Endodermal cell (in vitro differentiated cells): ENCODE measurements at regions not wholly inside any gene's neighbourhood (a gene's known extent, or its start where the extent isn't known, plus 50 kb on each side); places are given as distances from the start of the nearest gene placed in this dataset.

Source experiments
- DNase-seq: peaks from one replicate; pipeline ENCODE4 v3.0.0-alpha.2; 2017
- H3K27ac ChIP-seq: 2 replicates; pipeline ENCODE4 v1.5.1; 2013; ENCODE audit warnings: mild to moderate bottlenecking, low read depth, low read length, moderate library complexity
- H3K27me3 ChIP-seq: 2 replicates; pipeline ENCODE4 v1.6.1; 2013; ENCODE audit warnings: mild to moderate bottlenecking, low read length, moderate library complexity; ENCODE audit not compliant: insufficient read depth, control insufficient read depth, poor library complexity, severe bottlenecking
- H3K36me3 ChIP-seq: 2 replicates; pipeline ENCODE4 v1.7.0; 2013; ENCODE audit warnings: mild to moderate bottlenecking, low read length, moderate library complexity; ENCODE audit not compliant: control insufficient read depth, insufficient read depth
- H3K4me1 ChIP-seq: one replicate; pipeline ENCODE4 v1.7.0; 2013; ENCODE audit warnings: low read length; ENCODE audit not compliant: control insufficient read depth, insufficient read depth
- H3K4me3 ChIP-seq: 2 replicates; pipeline ENCODE4 v1.5.1; 2013; ENCODE audit warnings: mild to moderate bottlenecking, low read length, moderate library complexity
- H3K9ac ChIP-seq: 2 replicates; pipeline ENCODE4 v1.6.1; 2013; ENCODE audit warnings: mild to moderate bottlenecking, low read length, moderate library complexity; ENCODE audit not compliant: poor library complexity, severe bottlenecking; ENCODE audit errors: extremely low read depth
- H3K9me3 ChIP-seq: 2 replicates; pipeline ENCODE4 v1.6.1; 2013; ENCODE audit warnings: mild to moderate bottlenecking, low read length, moderate library complexity; ENCODE audit not compliant: control insufficient read depth
- H3K27ac Mint-ChIP-seq: 2 replicates; pipeline ENCODE4 v1.8.0; 2020; ENCODE audit warnings: mixed read lengths
- H3K27me3 Mint-ChIP-seq: 2 replicates; pipeline ENCODE4 v1.8.0; 2021; ENCODE audit warnings: mild to moderate bottlenecking, mixed read lengths; ENCODE audit not compliant: insufficient read depth
- H3K36me3 Mint-ChIP-seq: 2 replicates; pipeline ENCODE4 v1.8.0; 2020; ENCODE audit warnings: low read depth, mixed read lengths
- H3K4me1 Mint-ChIP-seq: 2 replicates; pipeline ENCODE4 v1.8.0; 2020; ENCODE audit warnings: mixed read lengths
- H3K4me3 Mint-ChIP-seq: 2 replicates; pipeline ENCODE4 v1.8.0; 2020; ENCODE audit warnings: mild to moderate bottlenecking, moderate library complexity, mixed read lengths
- H3K9me3 Mint-ChIP-seq: 2 replicates; pipeline ENCODE4 v1.8.0; 2020; ENCODE audit warnings: mild to moderate bottlenecking, mixed read lengths
- CTCF ChIP-seq: fragments of 200-600 bp; sonication (generic); conservative IDR thresholded peaks from 2 replicates; pipeline ENCODE4 v1.5.0; 2021; ENCODE audit warnings: antibody characterized with exemption, mild to moderate bottlenecking
- WGBS, 2 experiments: methylation state at CpG; one replicate each; pipeline versions ENCODE4 v1.1.5 to v1.1.7; 2013; ENCODE audit warnings: missing lambda C conversion rate in 2 of 2, mixed read lengths in 1 of 2; ENCODE audit not compliant: insufficient coverage in 1 of 2, insufficient read length in 1 of 2; 5-methylcytosine and 5-hydroxymethylcytosine counted together

- Mint-ChIP-seq H3K4me1 (no peaks in the 10 kb centered on the region), H3K9me3 (no peaks in the 10 kb centered on the region), H3K27me3 (no peaks in the 10 kb centered on the region), H3K4me3 (no peak overlapping the region), H3K27ac (no peak overlapping the region), H3K36me3 (no peaks in the 10 kb centered on the region)
- no peak overlapping the region for H3K9ac ChIP-seq
- H3K9me3 ChIP-seq, result no peaks in the 10 kb centered on the region
- DNase-seq, result no peak
- no peaks in the 10 kb centered on the region for H3K27me3 ChIP-seq
- H3K27ac ChIP-seq, result no peak overlapping the region
- no peaks in the 10 kb centered on the region for H3K36me3 ChIP-seq
- H3K4me3 ChIP-seq, result no peak overlapping the region
- H3K4me1 ChIP-seq, result no peaks in the 10 kb centered on the region
- no peak for TF ChIP-seq CTCF
- WGBS, 2 experiments, result 92% methylated on average over 1 of the region's 1 CpG; no CpG with 5 or more reads in 1 of the 2 experiments
Observed at GRCh38 chr4:149293046-149293649, 522.5 kb downstream of the IQCM start.

- Histone ChIP-seq H3K9me3 (no peaks in the 10 kb centered on the region), H3K9ac (no peak overlapping the region), H3K4me3 (no peak overlapping the region), H3K27ac (no peak overlapping the region), H3K36me3 (no peaks in the 10 kb centered on the region), H3K4me1 (no peaks in the 10 kb centered on the region), H3K27me3 (no peaks in the 10 kb centered on the region)
- no peaks in the 10 kb centered on the region for H3K4me1 Mint-ChIP-seq
- no peak overlapping the region for H3K4me3 Mint-ChIP-seq
- no peaks in the 10 kb centered on the region for H3K36me3 Mint-ChIP-seq
- peaks cover under 1% of the 10 kb centered on the region for H3K9me3 Mint-ChIP-seq
- no peak for DNase-seq
- no peak overlapping the region for H3K27ac Mint-ChIP-seq
- H3K27me3 Mint-ChIP-seq, result no peaks in the 10 kb centered on the region
- TF ChIP-seq CTCF, result no peak
- WGBS, 2 experiments, result 89 to 100% methylated on average over 1 of the region's 1 CpG
Observed at GRCh38 chr4:149292425-149293007, 523.1 kb downstream of the IQCM start.

- H3K9me3 Mint-ChIP-seq, result peaks cover 1% of the 10 kb centered on the region
- no peaks in the 10 kb centered on the region for H3K4me1 Mint-ChIP-seq
- H3K27ac ChIP-seq, result no peak overlapping the region
- H3K27me3 Mint-ChIP-seq, result no peaks in the 10 kb centered on the region
- no peaks in the 10 kb centered on the region for H3K9me3 ChIP-seq
- no peaks in the 10 kb centered on the region for H3K4me1 ChIP-seq
- 88% methylated on average over 1 of the region's 1 CpG; no CpG with 5 or more reads in 1 of the 2 experiments for WGBS, 2 experiments
- H3K4me3 ChIP-seq, result no peak overlapping the region
- no peaks in the 10 kb centered on the region for H3K27me3 ChIP-seq
- H3K36me3 ChIP-seq, result no peaks in the 10 kb centered on the region
- no peak overlapping the region for H3K27ac Mint-ChIP-seq
- DNase-seq, result no peak
- TF ChIP-seq CTCF, result no peak
- H3K4me3 Mint-ChIP-seq, result no peak overlapping the region
- no peak overlapping the region for H3K9ac ChIP-seq
- no peaks in the 10 kb centered on the region for H3K36me3 Mint-ChIP-seq
Observed at GRCh38 chr4:149291463-149291862, 524.2 kb downstream of the IQCM start.
